ENCODE measurements at regions not wholly inside any gene's neighbourhood (a gene's known extent, or its start where the extent isn't known, plus 50 kb on each side); places are given as distances from the start of the nearest gene placed in this dataset.

GRCh38 chr6:76326871-76327270 is 254.4 kb upstream of the IMPG1 start:
- in situ Hi-C loops (cut with HindIII; ENCODE audit: extremely low pct_ligation_motif_present, low pct_unique_long_range_greater_than_20kb): no loop called here
- BruUV-seq (replicated peaks): no TSS peak
- CTCF ChIA-PET (ENCODE audit: low intra/inter-chr PET ratio, low total read pairs): no interaction called here
- no peak for TF ChIP-seq ZNF674 (CRISPR knock-in tag; IDR thresholded peaks at IDR 0.05; ENCODE audit: low read depth)
- no peak for TF ChIP-seq FOXK1 (CRISPR knock-in tag; IDR thresholded peaks at IDR 0.05; ENCODE audit: borderline replicate concordance, low read depth)
- no peak for TF ChIP-seq BHLHE40 (IDR thresholded peaks at IDR 0.05; ENCODE audit: low read length)
- TF ChIP-seq POGZ (CRISPR knock-in tag; IDR thresholded peaks at IDR 0.05): no peak
- no peak for TF ChIP-seq ZNF331 (CRISPR knock-in tag; IDR thresholded peaks at IDR 0.05)
- no peak for TF ChIP-seq FOXO1 (CRISPR knock-in tag; IDR thresholded peaks at IDR 0.05)
- Histone ChIP-seq H3K9ac (ENCODE audit: insufficient read depth, low read depth, low read length) (no peak overlapping the region), H3K27ac (ENCODE audit: extremely low read length, insufficient read depth, low read length) (no peak overlapping the region), H3K4me2 (ENCODE audit: low read depth, low read length) (no peak overlapping the region), H4K20me1 (ENCODE audit: insufficient read depth, low read length) (no peaks in the 10 kb centered on the region), H2AFZ (ENCODE audit: low read length) (no peak overlapping the region), H3K4me1 (ENCODE audit: insufficient read depth, low read length) (no peaks in the 10 kb centered on the region), H3K27me3 (ENCODE audit: control insufficient read depth in 1 of 2, insufficient read depth in 2 of 2, low read length in 2 of 2) (no peaks in the 10 kb centered on the region; a peak in 1 of 5 replicates), H3K36me3 (replicated peaks in 1 of 2; ENCODE audit: control insufficient read depth in 1 of 2, insufficient read depth in 2 of 2, low read length in 2 of 2) (no peaks in the 10 kb centered on the region), H3K79me2 (ENCODE audit: insufficient read depth, low read length) (no peaks in the 10 kb centered on the region), H3K9me3 (ENCODE audit: low read length) (peaks cover 55% of the 10 kb centered on the region), H3K4me3 (replicated peaks in 1 of 3; ENCODE audit: insufficient read depth in 1 of 3, low read depth in 2 of 3, low read length in 3 of 3) (no peak overlapping the region)
- DNase-seq (ENCODE audit: low spot score) (no peak), ATAC-seq (no peak), FAIRE-seq (no peak)
- intact Hi-C loops (cut with micrococcal nuclease; ENCODE audit: unreplicated experiment): no loop called here
- POLR2A ChIA-PET: no interaction called here
- WGBS (ENCODE audit: low lambda C conversion rate): under 1% methylated on average over 5 of the region's 5 CpGs

Small RNA genes in the stretch of these regions (small RNA-seq; reads per million reads assigned to genes)
- gene AL365222.1 (ENCODE audit: insufficient read depth in 2 of 3, insufficient read length in 3 of 3, low read depth in 2 of 3, low replicate concordance in 1 of 3) (0 reads per million in 3 experiments), gene RNU6-261P (ENCODE audit: insufficient read depth in 2 of 3, insufficient read length in 3 of 3, low read depth in 2 of 3, low replicate concordance in 1 of 3) (0 reads per million in 3 experiments), gene RNU6-84P (ENCODE audit: insufficient read depth in 2 of 3, insufficient read length in 3 of 3, low read depth in 2 of 3, low replicate concordance in 1 of 3) (0 reads per million in 3 experiments)

All from HepG2 (cell line).